Left colon (tissue), 2 donors: ENCODE measurements at regions not wholly inside any gene's neighbourhood (a gene's known extent, or its start where the extent isn't known, plus 50 kb on each side); places are given as distances from the start of the nearest gene placed in this dataset.
"Not testable (repeated sequence)": the region's sequence is repeated elsewhere in the genome, so short reads cannot be mapped to it uniquely, and the experiment has no call there.

Experiments
- ATAC-seq: fragments of 200-7000 bp; cut with Tn5 transposase; one replicate; pipeline ENCODE4 v1.9.1; 2020; ENCODE audit warnings: mild to moderate bottlenecking, moderate library complexity
- DNase-seq, 2 donors: peaks; one replicate each; pipeline ENCODE4 v3.0.0-alpha.2; 2020
- intact Hi-C, 2 donors: fragments of 100-400 bp; cut with DNase I in 1 of 2; cut with micrococcal nuclease in 1 of 2; formaldehyde crosslinking; loops; one replicate each; pipeline versions ENCODE4 v1.11.2 to v1.14.0; 2022; cut with DNase I, micrococcal nuclease
- donor health status: DM: no; HTN: no; CAD: no.
- donor health status: DM: yes; HTN: yes; CAD: no.

DNA sequence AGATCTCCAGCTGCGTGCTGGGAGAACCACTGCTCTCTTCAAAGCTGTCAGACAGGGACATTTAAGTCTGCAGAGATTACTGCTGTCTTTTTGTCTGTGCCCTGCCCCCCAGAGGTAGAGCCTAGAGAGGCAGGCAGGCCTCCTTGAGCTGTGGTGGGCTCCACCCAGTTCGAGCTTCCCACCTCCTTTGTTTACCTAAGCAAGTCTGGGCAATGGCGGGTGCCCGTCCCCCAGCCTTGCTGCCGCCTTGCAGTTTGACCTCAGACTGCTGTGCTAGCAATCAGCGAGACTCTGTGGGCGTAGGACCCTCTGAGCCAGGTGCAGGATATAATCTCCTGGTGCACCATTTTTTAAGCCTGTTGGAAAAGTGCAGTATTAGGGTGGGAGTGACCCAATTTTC is 128.6 kb downstream of the ACTR3 start:
- intact Hi-C loops, DNase-seq, ATAC-seq: not testable (repeated sequence)

DNA sequence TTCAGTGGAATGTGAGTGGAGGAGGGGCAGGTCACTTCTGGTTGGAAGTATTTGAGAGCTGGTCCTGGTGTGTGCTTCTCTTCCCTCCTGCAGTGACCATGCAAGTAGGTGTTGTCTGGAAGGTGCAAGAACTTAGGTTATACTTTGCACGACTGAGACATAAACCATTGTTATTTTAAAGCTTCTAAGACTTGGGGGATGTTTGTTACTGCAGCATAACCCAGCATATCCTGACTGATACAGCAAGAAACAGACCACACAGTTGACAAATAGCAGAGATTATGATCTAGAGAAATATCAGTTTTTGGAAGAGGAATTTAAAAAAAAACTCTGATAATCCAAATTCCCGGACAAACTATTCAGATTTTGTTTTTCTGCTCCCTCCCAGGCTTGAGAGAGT is 130.8 kb downstream of the ACTR3 start:
- no peak for ATAC-seq
- no peak for DNase-seq
- intact Hi-C loops, result no loop called here

DNA sequence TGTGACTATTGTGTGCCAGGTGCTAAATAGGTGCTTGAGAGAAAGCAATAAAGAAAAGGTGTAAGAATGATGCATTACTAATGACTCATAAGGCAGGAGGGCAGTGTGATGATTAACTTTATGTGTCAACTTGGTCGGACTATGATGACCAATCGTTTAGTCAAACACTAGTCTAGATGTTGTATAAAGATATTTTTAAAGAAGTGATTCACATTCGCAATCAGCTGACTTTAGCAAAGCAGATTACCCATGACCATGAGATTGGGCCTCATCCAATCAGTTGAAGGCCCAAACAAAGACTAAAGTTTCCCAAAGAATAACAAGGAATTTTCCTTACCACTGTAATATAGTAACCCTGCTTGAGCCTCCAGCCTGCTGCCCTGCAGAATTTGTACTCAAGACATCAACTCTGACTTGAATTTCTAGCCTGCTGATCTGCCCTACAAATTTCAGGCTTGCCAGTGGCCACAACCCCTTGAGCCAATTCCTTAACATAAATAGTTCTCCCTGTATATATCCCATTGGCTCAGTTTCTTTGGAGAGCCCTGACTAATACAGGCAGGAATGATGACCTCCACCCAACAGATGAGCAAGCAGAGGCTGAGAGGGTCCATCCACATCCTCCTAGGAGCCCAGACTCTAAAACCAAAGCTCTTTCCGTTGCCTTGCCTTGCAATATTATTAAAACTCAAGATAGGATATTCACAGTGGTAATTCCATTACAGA is 132.6 kb downstream of the ACTR3 start:
- ATAC-seq (peak; percentile 100), DNase-seq (no peak)

DNA sequence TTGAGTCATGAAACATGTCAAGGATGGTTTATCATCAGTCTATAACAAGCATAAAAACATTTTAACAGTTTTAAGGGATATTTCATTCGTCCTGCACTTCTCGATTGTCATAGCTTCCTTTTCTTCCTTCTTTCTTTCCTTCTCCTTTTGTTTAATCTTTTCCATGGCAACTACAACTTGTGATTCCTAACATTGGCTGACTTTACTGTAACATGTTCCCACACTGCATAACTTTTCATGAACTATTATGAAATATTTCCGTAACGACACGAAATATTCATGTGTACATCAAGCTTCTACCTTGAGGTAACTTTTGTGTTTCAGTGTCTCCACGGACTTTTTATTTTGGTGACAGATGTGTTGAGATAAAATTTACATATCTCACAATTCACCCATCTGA is 134.4 kb downstream of the ACTR3 start:
- ATAC-seq (no peak), DNase-seq (no peak)
- intact Hi-C loops, result no loop called here

More for the DNA sequence above, 132.6 kb downstream of the ACTR3 start:
- intact Hi-C loops, result no loop called here

DNA sequence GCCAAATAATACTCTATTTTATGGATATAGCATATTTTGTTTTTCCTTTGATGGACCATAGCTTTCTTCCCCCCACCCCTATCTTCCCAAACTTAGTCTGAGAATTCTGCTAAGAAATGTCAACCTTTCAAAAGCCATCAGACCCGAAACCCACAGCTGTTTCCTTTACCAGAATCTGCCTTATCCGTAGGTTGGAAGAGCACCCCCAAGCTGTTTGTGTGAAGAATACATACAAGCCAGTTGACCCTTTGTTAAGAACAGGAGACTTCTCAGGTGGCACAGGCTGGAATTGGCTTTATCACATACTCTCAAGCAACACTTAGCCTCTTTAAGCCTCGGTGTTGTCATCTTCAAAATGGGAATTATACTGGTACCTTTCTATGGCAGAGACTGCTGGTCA is 135.1 kb downstream of the ACTR3 start:
- ATAC-seq, result no peak
- DNase-seq, result no peak
- intact Hi-C loops, result no loop called here

DNA sequence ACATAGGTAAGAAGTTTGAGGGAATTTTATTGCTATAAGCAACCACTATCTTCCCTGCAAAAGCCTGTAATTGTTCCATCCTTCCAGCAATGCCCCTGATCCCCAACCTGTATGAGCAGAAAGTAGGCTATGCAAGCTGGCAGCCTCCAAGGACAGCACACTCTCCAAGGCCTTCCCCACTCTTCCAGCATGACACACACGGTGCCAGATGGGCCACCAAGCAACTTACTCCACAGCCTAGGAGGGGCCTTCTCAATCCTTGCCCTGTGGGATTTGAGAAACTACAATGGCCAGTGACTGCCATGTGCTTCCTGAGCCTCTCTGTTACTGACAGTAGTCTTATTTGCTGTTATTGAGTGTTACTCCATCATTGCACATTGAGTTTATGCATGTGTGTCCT is 137.5 kb downstream of the ACTR3 start:
- intact Hi-C loops, result no loop called here

DNA sequence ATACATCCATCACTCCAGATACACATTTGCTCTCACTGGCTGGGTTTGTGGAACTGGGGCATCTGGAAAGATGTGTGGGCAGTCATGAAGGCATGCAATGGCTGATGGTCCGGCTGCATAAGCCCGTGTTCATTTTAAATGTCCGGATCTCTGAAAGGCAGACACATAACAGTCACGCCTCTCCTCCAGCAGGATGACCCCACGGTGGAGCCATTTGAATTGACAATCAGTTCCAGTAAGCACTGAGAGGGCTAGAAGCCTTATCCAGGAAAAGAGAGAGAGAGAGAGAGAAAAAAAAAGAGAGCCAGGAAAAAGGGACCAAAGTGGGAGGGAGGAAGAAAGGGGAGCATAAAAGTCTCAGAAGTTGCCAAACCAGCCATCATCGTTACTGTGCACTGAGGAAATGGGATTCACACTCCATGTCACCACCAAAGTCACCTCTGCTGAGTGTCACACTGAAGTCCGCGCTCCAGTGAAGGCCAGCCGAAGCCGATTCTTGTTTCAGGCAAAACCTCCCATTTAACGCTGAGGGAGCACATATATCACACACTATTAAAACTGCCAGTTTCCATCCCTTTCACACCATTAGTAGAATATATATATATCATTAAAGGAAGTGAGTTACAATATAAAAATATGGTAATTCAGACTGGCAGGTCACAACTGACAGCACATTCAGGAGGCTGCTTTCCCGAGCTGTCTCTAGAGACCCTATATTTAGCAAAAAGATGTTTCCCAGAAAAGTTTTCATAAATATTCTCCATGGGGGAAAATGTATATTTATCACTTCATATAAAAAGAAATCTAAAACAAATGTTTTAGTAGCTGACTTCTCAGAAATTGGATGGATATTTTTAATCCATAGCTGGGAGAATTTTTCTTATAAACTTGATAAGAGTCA is 142.0 kb downstream of the ACTR3 start:
- DNase-seq (no peak), ATAC-seq (no peak)
- intact Hi-C loops, result no loop called here

More for the DNA sequence above, 137.5 kb downstream of the ACTR3 start:
- DNase-seq, result no peak
- ATAC-seq, result no peak

DNA sequence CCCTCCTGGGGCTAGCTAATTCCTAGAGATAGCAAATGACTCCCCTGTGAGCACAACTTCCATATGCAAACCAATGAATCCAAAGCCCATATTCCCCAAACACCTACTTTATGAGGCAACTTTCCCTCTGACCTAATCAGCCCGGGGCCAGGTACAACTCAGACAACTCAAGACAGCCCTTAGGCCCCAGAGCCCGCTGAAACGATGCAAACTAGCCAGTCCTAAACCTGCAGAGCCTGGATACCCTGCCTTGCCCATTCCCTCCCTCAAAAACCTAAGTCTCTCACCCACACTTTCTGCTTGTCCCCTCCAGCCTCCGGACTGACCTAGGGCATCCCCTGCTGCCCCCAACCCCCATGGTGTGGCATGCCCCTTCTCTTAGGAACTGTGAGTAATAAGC is 142.8 kb downstream of the ACTR3 start:
- intact Hi-C loops, result no loop called here
- DNase-seq (no peak), ATAC-seq (no peak)

DNA sequence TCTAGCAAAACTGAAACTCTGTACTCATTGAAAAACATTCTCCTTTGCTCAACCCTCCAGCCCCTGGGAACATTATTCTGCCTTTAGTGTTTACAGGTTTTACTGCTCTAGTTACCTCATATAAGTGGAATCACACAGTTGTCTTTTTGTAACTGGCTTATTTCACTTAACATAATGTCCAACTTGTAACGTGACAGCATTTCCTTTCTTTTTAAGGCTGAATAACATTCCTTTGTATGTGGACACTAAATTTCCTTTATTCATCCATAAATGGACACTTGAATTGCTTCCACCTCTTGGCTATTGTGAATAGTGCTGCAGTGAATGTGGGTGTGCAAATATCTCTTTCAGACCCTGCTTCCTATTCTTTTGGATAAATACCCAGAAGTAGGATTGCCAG is 144.9 kb downstream of the ACTR3 start:
- intact Hi-C loops, result no loop called here
- DNase-seq, result no peak
- no peak for ATAC-seq

DNA sequence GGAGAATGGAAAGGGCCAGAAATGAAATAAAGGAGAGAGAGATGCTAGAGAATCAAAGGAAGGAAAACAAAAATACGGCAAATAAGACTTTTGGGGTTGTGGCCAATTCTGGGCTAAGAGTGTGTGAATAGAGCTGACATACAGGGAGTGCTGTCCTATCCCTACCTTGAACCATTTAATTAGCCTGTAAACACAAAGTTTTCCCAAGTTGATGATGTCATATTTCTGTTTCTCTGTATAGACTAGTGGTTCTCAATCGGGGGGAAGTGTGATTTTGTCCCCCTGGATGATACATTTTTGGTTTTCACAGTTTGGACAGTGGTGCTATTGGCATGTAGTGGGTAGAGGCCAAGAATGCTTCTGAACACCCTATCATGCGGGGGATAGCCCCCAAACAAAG is 148.8 kb downstream of the ACTR3 start:
- no peak for DNase-seq
- intact Hi-C loops, result no loop called here
- no peak for ATAC-seq

DNA sequence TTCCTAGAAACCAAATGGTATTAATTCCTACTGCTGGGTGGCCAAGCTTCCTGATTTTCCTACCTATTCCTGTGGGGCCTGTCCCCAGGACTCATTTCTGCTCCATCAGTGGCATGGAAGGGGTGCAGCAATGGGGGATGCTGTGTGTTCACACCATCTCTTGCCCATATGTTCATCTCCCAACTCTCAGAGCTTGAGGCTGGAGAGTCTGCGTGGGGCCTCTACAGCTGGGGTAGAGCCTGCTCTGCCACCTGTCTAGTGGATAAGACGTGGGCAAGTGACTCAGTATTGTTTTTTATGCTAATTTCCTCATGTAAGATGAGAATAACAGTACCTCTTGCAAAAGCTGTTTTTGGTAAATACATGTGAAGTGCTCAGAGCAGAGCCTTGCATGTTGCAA is 149.8 kb downstream of the ACTR3 start:
- ATAC-seq (no peak), DNase-seq (no peak)
- intact Hi-C loops, result no loop called here

DNA sequence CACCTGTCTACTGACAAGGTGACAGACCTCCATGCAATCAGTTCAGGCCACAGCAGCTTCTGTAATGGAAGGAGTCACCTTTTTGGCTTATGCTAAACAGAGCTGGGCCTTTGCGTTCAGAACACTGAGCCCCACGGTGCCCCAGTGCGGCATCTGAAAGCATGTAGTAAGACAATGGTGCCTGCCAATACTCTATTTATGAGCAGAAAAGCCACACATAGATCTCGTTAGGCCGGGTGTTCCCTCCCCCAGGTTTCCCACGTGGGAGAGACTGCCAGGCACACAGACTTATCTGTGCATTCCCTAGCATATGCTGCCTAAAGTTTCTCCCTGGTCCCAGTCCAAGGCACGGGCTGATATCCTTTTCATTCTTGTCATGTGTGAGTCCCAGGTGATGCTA is 150.9 kb downstream of the ACTR3 start:
- no peak for ATAC-seq
- no peak for DNase-seq
- intact Hi-C loops, result no loop called here

DNA sequence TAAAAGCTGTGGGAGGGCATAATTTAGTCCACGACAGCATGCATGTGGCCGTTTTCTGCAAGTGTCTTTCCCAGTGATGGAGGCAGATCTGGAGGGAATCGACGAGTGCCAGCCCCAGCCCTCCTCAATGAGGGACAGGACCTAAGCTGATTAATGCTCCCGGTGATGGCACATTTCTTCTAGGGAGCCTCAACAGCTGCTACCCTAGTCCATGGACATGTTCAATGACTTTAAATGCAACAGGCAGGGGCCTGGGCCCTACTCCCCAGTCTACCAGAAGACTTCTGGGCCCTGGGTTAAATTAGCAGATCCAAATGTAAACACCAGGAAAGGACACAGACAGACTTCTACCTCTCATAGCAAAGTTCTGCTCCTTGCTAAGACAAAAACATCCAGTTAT is 155.1 kb downstream of the ACTR3 start:
- intact Hi-C loops, result no loop called here
- no peak for ATAC-seq
- no peak for DNase-seq

DNA sequence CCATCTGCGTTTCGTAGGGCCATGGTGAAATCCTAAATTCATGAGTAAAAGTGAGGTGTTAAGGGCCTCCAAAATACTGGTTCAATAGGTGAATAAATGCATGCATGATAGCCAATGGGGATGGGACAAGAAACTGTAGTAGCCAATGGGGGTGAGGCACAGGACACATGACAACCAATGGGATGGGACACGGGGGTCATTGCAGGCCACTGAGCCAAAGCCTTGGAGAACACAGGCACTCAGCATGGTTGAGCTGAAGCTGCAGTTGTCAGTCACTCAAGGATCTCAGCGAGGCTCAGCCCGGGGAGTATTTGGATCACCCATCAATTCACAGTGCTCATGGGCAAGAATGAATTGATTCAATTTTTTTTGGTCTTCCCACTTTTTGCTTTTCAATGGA is 156.5 kb downstream of the ACTR3 start:
- intact Hi-C loops, result no loop called here
- ATAC-seq, result no peak
- DNase-seq, result no peak

DNA sequence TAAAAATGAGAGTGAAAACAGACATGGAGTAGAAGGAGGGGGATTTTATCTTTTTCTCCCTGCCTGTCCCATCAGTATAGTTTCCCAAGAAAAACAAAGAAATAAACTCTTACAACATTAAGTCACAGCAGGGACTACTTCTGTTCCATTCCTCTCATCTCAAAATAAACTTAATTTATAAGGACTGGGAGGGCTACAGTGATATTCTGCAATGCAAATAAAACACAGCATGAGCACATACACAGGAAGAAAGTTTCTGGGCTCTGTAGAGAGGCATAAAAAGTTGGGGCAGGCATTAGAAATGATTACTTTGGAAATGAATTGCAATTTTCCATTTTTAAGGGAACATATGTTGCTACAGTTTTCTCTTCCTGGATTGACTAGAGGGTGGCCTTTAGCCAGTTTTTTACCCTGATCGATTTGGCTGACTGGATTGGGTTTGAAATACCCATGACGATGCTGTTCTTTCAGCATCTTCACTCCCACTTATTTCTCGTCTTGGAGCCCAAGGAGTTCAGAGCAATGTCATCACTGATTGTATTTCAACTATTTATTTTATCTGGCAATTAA is 157.1 kb downstream of the ACTR3 start:
- DNase-seq, result no peak
- intact Hi-C loops, result no loop called here
- ATAC-seq, result no peak

DNA sequence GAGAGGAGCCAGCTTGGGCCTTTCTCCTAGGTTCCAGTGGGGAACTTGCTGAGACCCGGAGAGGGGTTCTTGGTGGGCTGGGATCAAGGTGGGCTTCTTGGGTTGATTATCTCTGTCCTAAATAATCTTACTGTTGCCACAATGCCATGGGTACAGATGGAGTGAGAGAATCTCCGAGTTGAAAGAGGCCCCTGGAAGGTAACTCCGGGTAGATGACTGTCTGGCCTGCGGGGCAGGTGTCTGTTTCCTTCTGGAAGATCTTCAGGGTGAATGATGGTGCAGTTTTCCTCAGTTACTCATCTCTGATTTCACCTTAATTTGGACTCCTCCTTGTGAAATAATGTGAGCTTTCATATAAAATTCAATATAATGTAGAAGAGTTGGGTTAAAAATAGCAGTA is 159.4 kb downstream of the ACTR3 start:
- no peak for DNase-seq
- intact Hi-C loops, result no loop called here
- no peak for ATAC-seq

DNA sequence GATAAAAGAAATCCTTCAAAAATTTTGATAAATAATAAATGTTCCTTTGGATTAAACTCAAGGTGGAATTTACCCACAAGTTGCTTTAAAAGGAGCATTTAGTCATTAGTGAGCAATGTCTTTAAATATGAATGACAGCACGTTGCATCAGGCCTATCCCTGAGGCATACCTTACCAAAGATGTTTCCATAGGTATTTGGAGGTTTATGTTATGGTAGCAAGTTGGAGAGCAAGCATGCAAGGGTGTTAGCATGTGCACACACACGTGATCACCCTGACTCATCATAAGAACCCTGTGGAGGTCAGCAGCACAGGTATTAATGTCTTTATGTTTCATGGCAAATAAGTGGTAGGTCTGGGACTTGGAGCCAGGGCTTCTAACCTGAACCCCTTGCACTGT is 159.9 kb downstream of the ACTR3 start:
- DNase-seq (no peak), ATAC-seq (no peak)
- intact Hi-C loops, result no loop called here

DNA sequence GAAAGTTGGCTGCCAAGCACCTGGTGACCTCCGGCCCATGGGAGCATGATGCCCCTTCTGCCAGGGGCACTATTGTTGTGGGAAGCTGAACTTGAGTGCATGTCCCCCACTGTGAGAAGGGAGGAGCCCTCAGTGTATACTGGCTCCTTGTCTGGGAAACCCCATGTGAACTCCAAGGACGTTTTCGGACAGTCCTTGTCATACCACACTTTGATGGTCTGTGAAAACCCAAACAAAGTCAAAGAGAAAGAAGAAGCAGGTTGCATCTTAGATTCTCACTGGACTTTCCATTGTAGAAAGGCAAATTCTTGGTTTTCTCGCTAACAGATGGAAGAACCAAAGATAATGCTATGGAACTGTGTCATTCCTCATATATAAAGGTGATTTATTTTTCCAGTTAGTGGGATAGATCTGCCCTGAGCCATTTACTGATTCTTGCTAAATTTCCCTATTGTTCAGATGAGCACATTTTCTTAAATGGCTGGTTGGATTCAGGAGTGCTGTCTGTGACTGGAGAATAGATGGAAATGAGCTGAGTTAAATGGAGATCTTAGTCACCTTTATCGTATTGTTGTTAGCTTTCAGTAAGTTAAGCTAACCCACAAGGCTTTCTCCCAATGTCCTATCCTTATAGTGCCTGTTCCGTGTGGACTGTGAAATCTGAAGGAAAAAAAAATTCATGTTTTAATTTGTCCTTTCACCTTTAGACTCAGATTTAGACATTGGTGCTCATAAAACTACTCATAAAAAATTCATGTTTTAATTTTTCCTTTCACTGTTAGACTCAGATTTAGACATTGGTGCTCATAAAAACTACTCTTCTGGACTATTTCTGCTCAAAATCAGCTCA is 166.6 kb downstream of the ACTR3 start:
- DNase-seq, result no peak
- peak; percentile 87 for ATAC-seq
- intact Hi-C loops, result no loop called here

DNA sequence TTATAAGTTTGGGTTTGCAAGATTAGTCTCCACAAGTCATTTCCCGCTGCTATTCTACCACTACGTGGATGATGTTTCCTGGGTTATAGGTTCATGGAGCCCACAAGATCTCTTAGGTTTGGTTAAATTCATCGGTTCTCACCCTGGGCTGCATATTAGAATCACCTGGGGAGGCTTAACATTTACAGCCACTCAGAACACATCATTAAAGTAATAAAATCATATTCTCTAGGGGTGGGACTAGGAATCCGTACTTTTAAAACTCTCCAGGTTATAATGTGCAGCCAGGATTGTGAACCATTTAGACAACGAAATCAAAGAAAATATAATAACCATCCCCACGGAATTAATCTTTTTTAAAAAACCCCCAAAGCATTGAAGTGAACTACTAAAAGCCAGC is 167.7 kb downstream of the ACTR3 start:
- intact Hi-C loops, result no loop called here
- ATAC-seq, result peak; percentile 83
- DNase-seq, result no peak
